Spinal cord (tissue), 9 donors: ENCODE measurements at regions not wholly inside any gene's neighbourhood (a gene's known extent, or its start where the extent isn't known, plus 50 kb on each side); places are given as distances from the start of the nearest gene placed in this dataset.

Experiments
- DNase-seq, 6 donors: peaks; one replicate each; pipeline versions ENCODE4 v3.0.0 to v3.0.0-alpha.2; 2013 to 2015; ENCODE audit warnings: low spot score in 6 of 6, low read depth in 4 of 6
- H3K27ac ChIP-seq: one replicate; pipeline ENCODE4 v1.5.1; 2013; ENCODE audit warnings: low read depth, low read length, control low read depth
- H3K27me3 ChIP-seq: one replicate; pipeline ENCODE4 v1.6.1; 2013; ENCODE audit warnings: low read length; ENCODE audit not compliant: control insufficient read depth, insufficient read depth
- H3K36me3 ChIP-seq: one replicate; pipeline ENCODE4 v1.6.1; 2013; ENCODE audit warnings: low read length; ENCODE audit not compliant: control insufficient read depth, insufficient read depth
- H3K4me1 ChIP-seq: one replicate; pipeline ENCODE4 v1.6.1; 2013; ENCODE audit warnings: low read length; ENCODE audit not compliant: control insufficient read depth, insufficient read depth
- H3K4me3 ChIP-seq: one replicate; pipeline ENCODE4 v1.5.1; 2013; ENCODE audit warnings: low read depth, low read length, control low read depth
- H3K9me3 ChIP-seq: one replicate; pipeline ENCODE4 v1.6.1; 2013; ENCODE audit warnings: low read length; ENCODE audit not compliant: control insufficient read depth, insufficient read depth
- WGBS: methylation state at CpG from one replicate; pipeline ENCODE4 v1.1.5; 2013; ENCODE audit warnings: missing lambda C conversion rate; ENCODE audit not compliant: insufficient coverage; 5-methylcytosine and 5-hydroxymethylcytosine counted together
- donor health status: healthy.

DNA sequence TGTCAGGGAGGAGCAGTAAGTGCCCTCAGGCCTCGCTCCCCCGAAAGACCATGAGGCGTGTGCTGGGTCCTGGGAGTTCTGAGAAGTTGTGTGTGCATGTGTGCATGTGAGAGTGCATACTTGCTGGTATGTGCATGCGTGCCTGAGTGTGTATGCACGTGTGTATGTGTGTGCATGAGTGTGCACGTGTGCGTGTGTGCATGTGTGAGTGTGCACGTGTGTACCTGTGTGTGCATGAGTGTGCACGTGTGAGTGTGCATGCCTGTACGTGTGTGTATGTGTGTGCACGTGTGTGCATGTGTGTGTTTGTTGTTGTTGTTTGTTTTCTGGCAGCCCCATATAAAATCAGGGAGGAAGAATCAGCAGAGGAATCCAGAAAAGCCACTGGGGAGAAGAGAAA lies 426.7 kb downstream of the IRX2 start:
- Histone ChIP-seq H3K4me1 (no peaks in the 10 kb centered on the region), H3K9me3 (no peaks in the 10 kb centered on the region), H3K36me3 (no peaks in the 10 kb centered on the region), H3K27me3 (no peaks in the 10 kb centered on the region), H3K27ac (no peak overlapping the region), H3K4me3 (no peak overlapping the region)
- 90% methylated on average over 11 of the region's 11 CpGs for WGBS
- DNase-seq, result no peak

DNA sequence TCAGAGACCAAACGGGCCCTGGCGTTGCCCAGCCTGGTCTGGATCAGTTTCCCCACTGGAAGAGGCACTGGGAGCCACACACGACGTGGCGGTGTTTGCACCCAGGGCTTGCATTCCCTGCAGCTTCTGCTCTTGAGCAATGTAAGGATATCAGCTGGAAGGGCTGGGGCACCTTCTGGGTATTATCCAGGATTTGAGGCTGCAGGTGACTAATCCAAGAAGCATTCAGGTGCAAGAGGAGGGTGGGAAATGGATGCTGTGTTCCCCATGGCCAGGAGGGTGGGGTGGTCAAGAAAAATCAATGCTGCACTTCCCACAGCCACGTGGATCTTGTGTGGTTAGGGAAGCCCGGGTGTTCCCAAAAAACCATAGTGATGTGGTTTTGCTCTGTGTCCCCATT lies 430.9 kb downstream of the IRX2 start:
- no peaks in the 10 kb centered on the region for H3K27me3 ChIP-seq
- WGBS, result 93% methylated on average over 5 of the region's 7 CpGs
- no peak for DNase-seq
- no peaks in the 10 kb centered on the region for H3K4me1 ChIP-seq
- no peak overlapping the region for H3K4me3 ChIP-seq
- H3K27ac ChIP-seq, result no peak overlapping the region
- H3K36me3 ChIP-seq, result no peaks in the 10 kb centered on the region
- peaks cover 4% of the 10 kb centered on the region for H3K9me3 ChIP-seq

DNA sequence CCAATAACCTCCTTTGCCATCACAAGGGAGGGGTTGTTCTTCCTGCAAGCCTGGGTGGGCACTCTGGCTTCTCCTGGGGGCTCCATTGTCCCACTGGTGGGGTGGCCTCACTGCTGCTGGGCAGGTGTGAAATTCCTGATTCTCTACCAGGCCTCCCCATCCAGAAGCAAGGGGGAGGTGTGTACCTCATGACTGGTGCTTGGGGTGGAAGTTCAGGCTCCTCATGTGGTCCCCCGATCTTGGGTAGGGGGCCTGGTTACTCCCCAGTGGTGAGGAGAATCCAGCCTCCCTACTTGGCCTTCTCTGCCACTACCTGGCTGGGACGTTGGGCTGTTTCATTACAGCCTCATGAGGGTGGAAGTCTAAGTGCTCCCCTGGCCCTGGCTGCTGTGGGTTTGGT lies 433.9 kb downstream of the IRX2 start:
- WGBS, result 100% methylated on average over 2 of the region's 2 CpGs
- no peak overlapping the region for H3K27ac ChIP-seq
- DNase-seq, result no peak
- H3K27me3 ChIP-seq, result no peaks in the 10 kb centered on the region
- H3K4me1 ChIP-seq, result no peaks in the 10 kb centered on the region
- no peaks in the 10 kb centered on the region for H3K36me3 ChIP-seq
- peaks cover 5% of the 10 kb centered on the region for H3K9me3 ChIP-seq
- no peak overlapping the region for H3K4me3 ChIP-seq

DNA sequence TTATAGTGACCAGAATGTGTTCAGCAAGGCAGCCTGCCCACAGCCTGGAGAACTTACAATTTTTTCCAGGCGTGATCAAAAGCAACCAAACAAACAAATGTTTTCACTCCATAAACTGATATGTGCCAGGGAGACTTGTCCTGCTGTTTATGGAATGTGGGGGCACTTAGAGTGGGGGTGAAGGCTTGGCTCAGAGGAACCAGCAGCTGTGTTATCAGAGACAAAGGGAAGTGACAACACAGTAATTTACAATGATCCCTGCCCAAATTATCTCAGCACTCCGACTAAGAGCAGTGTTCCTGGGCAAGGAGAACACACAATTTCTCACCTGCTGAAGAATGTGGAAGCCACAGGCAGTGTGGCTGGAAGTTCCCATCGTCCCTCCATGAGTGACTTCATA lies 429.1 kb upstream of the IRX4 start:
- Histone ChIP-seq H3K4me1 (peaks cover 4% of the 10 kb centered on the region), H3K4me3 (no peak overlapping the region), H3K36me3 (no peaks in the 10 kb centered on the region), H3K27ac (no peak overlapping the region), H3K27me3 (no peaks in the 10 kb centered on the region), H3K9me3 (peaks cover 5% of the 10 kb centered on the region)
- DNase-seq, result peak in 1 of 6 donors; percentile 25
- 29% methylated on average over 2 of the region's 3 CpGs for WGBS

DNA sequence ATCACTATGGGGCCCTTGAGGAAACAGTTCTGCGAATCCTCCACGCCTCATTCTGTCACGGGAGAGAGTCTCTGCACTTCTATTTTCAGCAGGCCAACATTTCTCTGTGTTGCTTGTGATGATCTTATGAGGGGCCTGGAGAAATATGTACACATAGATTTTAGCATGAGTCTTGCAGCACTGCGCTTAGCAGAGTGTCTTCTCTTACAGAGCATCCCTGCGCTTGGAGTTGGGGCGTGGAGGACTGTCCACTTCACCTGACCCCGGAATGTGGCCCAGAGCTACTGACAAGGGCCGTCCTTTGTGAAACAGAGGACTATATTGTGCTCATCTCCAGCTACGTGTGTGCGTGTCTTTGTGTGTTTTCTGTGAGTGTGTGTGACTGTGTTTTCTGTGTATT lies 428.2 kb upstream of the IRX4 start:
- peaks cover 4% of the 10 kb centered on the region for H3K4me1 ChIP-seq
- no peak overlapping the region for H3K4me3 ChIP-seq
- H3K27ac ChIP-seq, result no peak overlapping the region
- no peaks in the 10 kb centered on the region for H3K27me3 ChIP-seq
- WGBS, result 74% methylated on average over 8 of the region's 10 CpGs
- no peaks in the 10 kb centered on the region for H3K36me3 ChIP-seq
- DNase-seq, result no peak
- peaks cover 4% of the 10 kb centered on the region for H3K9me3 ChIP-seq

DNA sequence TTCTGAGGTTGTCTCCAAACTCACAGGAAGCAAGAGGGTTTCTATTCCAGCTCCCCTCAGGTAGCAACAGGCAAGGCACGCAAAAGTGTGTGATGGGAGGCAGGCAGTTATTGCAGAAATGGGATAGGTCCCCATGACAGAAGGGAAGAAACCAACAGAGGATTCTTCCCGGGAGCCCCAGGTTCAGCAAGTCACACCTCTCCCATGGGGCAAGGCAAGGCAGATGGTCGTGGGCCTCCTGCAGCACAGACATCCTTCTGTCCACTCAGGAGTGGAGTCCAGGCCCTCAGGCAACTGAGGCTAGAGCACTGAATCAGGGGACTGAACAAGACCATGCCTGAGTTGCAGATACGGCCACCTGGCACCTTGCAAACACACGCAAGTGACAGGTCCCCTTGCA lies 424.9 kb upstream of the IRX4 start:
- 94% methylated on average over 4 of the region's 5 CpGs for WGBS
- no peaks in the 10 kb centered on the region for H3K36me3 ChIP-seq
- H3K4me3 ChIP-seq, result no peak overlapping the region
- no peak overlapping the region for H3K27ac ChIP-seq
- DNase-seq, result no peak
- H3K9me3 ChIP-seq, result no peaks in the 10 kb centered on the region
- peaks cover 4% of the 10 kb centered on the region for H3K4me1 ChIP-seq
- H3K27me3 ChIP-seq, result no peaks in the 10 kb centered on the region

DNA sequence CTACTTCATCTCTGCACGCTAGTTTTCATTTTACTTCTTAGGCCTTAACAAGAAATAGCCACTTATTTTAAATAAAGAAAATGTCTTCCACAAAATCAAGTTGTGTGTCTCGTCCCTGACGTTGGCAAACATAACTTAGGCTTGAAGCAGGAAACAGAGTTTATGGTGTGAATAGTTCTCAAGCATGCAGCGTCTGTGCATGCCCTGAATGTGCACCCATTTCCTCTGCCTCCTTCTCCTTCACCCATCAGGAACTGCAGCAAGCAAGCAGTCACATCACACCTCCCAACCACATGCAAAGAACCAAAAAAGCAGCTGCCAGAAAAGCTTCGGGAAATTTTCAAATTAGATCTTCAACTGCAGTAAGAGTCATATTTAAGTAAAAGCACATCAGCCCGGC lies 424.0 kb upstream of the IRX4 start:
- no peaks in the 10 kb centered on the region for H3K36me3 ChIP-seq
- H3K4me3 ChIP-seq, result no peak overlapping the region
- H3K27ac ChIP-seq, result no peak overlapping the region
- H3K9me3 ChIP-seq, result no peaks in the 10 kb centered on the region
- DNase-seq, result no peak
- peaks cover 4% of the 10 kb centered on the region for H3K27me3 ChIP-seq
- H3K4me1 ChIP-seq, result peaks cover under 1% of the 10 kb centered on the region
- 100% methylated on average over 1 of the region's 6 CpGs for WGBS

DNA sequence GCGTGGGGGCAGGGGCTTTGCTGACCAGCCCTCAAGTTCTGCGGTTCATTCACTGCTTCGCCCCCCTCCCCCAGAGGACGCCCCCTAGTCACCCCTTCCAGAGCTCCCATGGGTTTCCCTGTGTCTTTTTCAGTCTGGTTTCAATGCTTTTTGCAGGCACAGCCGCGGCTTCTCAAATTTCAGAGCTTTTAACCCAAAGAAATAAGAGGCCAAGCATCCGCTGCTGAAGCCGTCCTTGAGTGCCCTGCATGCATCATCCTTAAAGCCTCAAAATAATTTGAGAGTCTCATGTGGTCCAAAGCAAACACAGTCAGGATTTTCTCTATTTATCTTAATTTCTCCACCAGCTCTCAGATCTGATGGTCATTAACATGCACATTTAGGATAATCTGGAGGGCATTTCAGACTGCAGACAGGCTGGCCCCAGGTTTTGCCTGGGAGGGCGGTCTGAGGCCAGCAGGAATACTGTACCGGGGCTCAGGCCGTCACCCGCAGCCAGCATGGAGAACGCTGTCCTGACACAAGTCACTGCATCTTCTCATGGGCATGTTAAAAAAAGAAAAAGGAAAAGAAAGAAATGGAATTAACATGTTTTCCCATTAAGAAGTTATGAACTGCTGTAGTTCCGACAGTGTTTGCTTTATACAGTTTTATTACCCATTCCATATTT lies 420.8 kb upstream of the IRX4 start:
- 61% methylated on average over 9 of the region's 14 CpGs for WGBS
- DNase-seq, result peak in 1 of 6 donors; percentile 18
- H3K9me3 ChIP-seq, result no peaks in the 10 kb centered on the region
- no peak overlapping the region for H3K27ac ChIP-seq
- no peak overlapping the region for H3K4me3 ChIP-seq
- H3K27me3 ChIP-seq, result peaks cover 4% of the 10 kb centered on the region
- H3K36me3 ChIP-seq, result no peaks in the 10 kb centered on the region
- peaks cover 15% of the 10 kb centered on the region for H3K4me1 ChIP-seq

DNA sequence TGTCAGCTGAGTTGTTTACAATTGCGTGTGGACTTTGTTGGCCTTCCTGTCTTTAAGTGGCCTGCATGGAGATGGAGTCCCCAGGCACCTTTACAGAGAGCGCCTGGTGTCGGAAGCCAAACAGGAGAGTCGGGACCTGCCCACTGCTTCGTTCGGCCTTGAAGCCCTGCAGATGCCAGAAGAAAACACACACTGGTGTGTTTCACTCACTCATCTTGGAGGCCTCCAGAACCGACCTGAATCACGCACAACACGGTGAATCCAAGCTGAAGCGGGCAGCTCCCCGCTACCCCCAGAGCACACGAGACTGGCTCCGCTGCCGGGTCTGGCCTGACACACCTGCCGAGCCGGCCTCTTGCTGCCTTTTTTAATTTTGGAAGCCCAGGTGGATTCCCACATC lies 419.4 kb upstream of the IRX4 start:
- H3K27ac ChIP-seq, result no peak overlapping the region
- no peak overlapping the region for H3K4me3 ChIP-seq
- no peak for DNase-seq
- peaks cover 4% of the 10 kb centered on the region for H3K27me3 ChIP-seq
- WGBS, result 93% methylated on average over 12 of the region's 16 CpGs
- H3K36me3 ChIP-seq, result no peaks in the 10 kb centered on the region
- H3K4me1 ChIP-seq, result peaks cover 17% of the 10 kb centered on the region
- H3K9me3 ChIP-seq, result no peaks in the 10 kb centered on the region

DNA sequence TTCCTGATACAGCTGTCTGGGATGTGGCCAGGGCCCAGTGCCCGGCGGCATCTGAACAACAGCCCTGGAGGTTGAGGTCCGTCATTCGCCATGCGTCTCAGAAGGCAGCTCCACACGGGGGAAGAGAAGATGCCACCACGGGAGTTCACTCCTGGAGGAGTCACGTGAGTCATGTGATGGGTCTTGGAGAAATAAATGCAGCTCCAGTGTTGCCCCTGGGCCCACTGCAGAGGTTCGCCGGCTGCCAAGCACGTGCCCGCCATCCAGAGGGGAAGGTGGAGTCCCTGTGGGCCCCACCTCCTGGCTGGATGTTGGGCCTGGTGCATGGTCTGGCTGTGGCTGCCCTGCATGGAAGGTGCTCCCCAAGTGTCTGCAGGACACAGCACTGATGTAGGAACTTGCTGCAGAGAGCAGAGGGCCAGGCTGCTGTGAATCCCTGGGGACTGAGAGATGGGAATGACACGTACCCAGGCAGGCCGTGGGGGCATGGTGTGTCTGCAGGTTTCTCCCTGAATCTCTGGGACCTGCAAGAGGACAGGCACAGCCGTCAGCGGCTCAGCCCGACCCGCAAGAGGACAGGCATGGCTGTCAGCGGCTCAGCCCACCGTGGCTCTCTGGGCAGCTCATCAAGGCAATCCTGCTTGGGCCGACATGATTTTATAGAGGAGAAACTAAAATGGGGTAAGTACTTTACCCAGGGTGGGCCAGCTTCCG lies 418.3 kb upstream of the IRX4 start:
- Histone ChIP-seq H3K4me3 (no peak overlapping the region), H3K27ac (no peak overlapping the region), H3K27me3 (peaks cover 4% of the 10 kb centered on the region), H3K36me3 (no peaks in the 10 kb centered on the region), H3K4me1 (peaks cover 17% of the 10 kb centered on the region), H3K9me3 (no peaks in the 10 kb centered on the region)
- 94% methylated on average over 22 of the region's 22 CpGs for WGBS
- DNase-seq, result no peak
